ENCODE measurements at regions not wholly inside any gene's neighbourhood (a gene's known extent, or its start where the extent isn't known, plus 50 kb on each side); places are given as distances from the start of the nearest gene placed in this dataset.

- TF ChIP-seq CTCF (IDR thresholded peaks at IDR 0.05; ENCODE audit: low read length, missing control alignments), result no peak
- no peak for DNase-seq (ENCODE audit: low read depth)
- no peak overlapping the region for H3K4me3 ChIP-seq (replicated peaks; ENCODE audit: low read depth, low read length)
These were observed 751.1 kb downstream of the CCDC85A start for GRCh38 chr2:56934866-56935265.

GRCh38 chr2:56940054-56940453, 756.3 kb downstream of the CCDC85A start:
- DNase-seq (ENCODE audit: low read depth), result no peak
- no peak overlapping the region for H3K4me3 ChIP-seq (replicated peaks; ENCODE audit: low read depth, low read length)
- no peak for TF ChIP-seq CTCF (IDR thresholded peaks at IDR 0.05; ENCODE audit: low read length, missing control alignments)

GRCh38 chr2:56952871-56953270, 769.1 kb downstream of the CCDC85A start:
- no peak for TF ChIP-seq CTCF (IDR thresholded peaks at IDR 0.05; ENCODE audit: low read length, missing control alignments)
- H3K4me3 ChIP-seq (replicated peaks; ENCODE audit: low read depth, low read length), result no peak overlapping the region
- no peak for DNase-seq (ENCODE audit: low read depth)

DNA sequence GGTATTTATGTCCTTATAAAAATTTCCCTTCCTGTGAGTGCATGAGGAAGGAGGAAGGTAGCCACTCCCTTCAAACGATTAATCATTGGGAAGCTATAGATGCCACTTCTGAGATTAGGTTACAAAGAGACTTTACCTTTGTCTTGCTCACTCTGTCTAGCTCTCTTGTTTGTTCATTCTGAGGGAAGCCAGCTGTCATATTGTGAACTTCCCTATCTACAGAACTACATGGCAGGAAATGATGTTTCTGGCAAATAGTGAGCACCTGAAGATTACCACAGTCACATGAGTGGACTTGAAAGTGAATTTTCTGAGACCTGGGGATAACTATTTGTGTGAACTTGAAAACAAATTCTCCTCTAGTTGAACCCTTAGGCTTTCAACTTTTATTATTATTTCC, 776.8 kb downstream of the CCDC85A start:
- no peak for TF ChIP-seq CTCF (IDR thresholded peaks at IDR 0.05; ENCODE audit: low read length, missing control alignments)
- no peak for DNase-seq (ENCODE audit: low read depth)
- H3K4me3 ChIP-seq (replicated peaks; ENCODE audit: low read depth, low read length), result no peak overlapping the region

- H3K4me3 ChIP-seq (replicated peaks; ENCODE audit: low read depth, low read length), result no peak overlapping the region
- DNase-seq (ENCODE audit: low read depth), result no peak
- no peak for TF ChIP-seq CTCF (IDR thresholded peaks at IDR 0.05; ENCODE audit: low read length, missing control alignments)
These were observed 778.9 kb downstream of the CCDC85A start for GRCh38 chr2:56962673-56963072.

DNA sequence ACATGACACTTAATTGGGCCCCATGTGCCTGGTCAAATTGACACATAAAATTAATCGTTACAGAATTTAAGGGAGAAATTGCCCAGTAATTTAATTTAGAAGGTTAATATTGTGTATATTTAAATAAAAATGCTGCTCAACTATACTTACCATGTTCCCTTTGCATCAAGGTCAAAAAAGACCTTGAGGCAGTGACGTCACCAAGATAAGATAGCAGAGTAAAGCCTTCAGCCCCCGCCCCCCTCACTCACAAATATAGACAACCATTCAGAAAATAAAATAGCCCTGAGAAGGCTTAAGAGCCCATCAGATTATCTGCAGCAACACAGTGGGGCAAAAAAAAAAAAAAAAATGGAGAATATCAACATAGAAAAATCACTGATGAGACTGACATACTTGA, 785.7 kb downstream of the CCDC85A start:
- no peak for TF ChIP-seq CTCF (IDR thresholded peaks at IDR 0.05; ENCODE audit: low read length, missing control alignments)
- DNase-seq (ENCODE audit: low read depth), result no peak

GRCh38 chr2:56971383-56971974, 787.7 kb downstream of the CCDC85A start:
- no peak for DNase-seq (ENCODE audit: low read depth)
- no peak overlapping the region for H3K4me3 ChIP-seq (replicated peaks; ENCODE audit: low read depth, low read length)
- TF ChIP-seq CTCF (IDR thresholded peaks at IDR 0.05; ENCODE audit: low read length, missing control alignments), result no peak

More for the DNA sequence above, 785.7 kb downstream of the CCDC85A start:
- no peak overlapping the region for H3K4me3 ChIP-seq (replicated peaks; ENCODE audit: low read depth, low read length)

All from fibroblast of pulmonary artery (primary cell).